ENCODE measurements at regions not wholly inside any gene's neighbourhood (a gene's known extent, or its start where the extent isn't known, plus 50 kb on each side); places are given as distances from the start of the nearest gene placed in this dataset.

DNA sequence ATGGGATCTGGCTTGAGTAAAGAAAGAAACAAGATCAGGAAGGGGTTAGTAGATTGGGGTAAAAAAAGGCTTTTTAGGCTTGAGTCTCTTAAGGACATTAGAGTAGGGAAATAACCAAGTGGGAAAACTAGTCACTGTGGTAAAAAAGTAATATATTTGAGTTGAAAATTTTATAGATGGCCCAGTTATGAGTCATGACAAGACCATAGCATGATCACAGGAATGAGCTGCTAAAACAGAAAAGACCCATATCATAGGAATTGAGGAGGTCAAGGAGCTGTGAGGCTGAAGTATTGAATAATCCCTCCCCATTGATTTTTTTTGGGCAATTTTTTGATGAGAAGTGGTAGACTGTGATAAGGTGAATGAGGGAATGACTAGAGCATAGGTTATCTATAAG lies 69.2 kb upstream of the TBC1D5 start:
- Histone ChIP-seq H3K4me1 (ENCODE audit: control insufficient read depth in 2 of 3, insufficient read depth in 2 of 3, low read depth in 1 of 3, low read length in 3 of 3) (no peaks in the 10 kb centered on the region), H3K27ac (ENCODE audit: low read depth in 2 of 2, low read length in 2 of 2) (no peak overlapping the region), H3K27me3 (ENCODE audit: control insufficient read depth, insufficient read depth, low read length) (no peaks in the 10 kb centered on the region), H3K36me3 (ENCODE audit: control insufficient read depth in 2 of 3, insufficient read depth in 3 of 3, low read length in 3 of 3) (no peaks in the 10 kb centered on the region), H3K4me3 (ENCODE audit: low read length in 3 of 3) (no peak overlapping the region), H3K9ac (ENCODE audit: low read length in 3 of 3) (no peak overlapping the region), H3K9me3 (ENCODE audit: control insufficient read depth in 2 of 3, insufficient read depth in 1 of 3, low read length in 3 of 3) (no peaks in the 10 kb centered on the region)
- TF ChIP-seq, protein P1, sequence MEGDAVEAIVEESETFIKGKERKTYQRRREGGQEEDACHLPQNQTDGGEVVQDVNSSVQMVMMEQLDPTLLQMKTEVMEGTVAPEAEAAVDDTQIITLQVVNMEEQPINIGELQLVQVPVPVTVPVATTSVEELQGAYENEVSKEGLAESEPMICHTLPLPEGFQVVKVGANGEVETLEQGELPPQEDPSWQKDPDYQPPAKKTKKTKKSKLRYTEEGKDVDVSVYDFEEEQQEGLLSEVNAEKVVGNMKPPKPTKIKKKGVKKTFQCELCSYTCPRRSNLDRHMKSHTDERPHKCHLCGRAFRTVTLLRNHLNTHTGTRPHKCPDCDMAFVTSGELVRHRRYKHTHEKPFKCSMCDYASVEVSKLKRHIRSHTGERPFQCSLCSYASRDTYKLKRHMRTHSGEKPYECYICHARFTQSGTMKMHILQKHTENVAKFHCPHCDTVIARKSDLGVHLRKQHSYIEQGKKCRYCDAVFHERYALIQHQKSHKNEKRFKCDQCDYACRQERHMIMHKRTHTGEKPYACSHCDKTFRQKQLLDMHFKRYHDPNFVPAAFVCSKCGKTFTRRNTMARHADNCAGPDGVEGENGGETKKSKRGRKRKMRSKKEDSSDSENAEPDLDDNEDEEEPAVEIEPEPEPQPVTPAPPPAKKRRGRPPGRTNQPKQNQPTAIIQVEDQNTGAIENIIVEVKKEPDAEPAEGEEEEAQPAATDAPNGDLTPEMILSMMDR (IDR thresholded peaks at IDR 0.05; ENCODE audit: borderline replicate concordance, extremely low read depth, insufficient read depth), result no peak
- FAIRE-seq (no peak), DNase-seq (no peak)
- intact Hi-C loops (cut with DNase I), result no loop called here

- H3K9me3 ChIP-seq (ENCODE audit: control insufficient read depth in 2 of 3, insufficient read depth in 1 of 3, low read length in 3 of 3), result no peaks in the 10 kb centered on the region
- no peak overlapping the region for H3K4me3 ChIP-seq (ENCODE audit: low read length in 3 of 3)
- no peak overlapping the region for H3K27ac ChIP-seq (ENCODE audit: low read depth in 2 of 2, low read length in 2 of 2)
- no peaks in the 10 kb centered on the region for H3K4me1 ChIP-seq (ENCODE audit: control insufficient read depth in 2 of 3, insufficient read depth in 2 of 3, low read depth in 1 of 3, low read length in 3 of 3)
- TF ChIP-seq, protein P1 (IDR thresholded peaks at IDR 0.05; ENCODE audit: borderline replicate concordance, extremely low read depth, insufficient read depth), result peak; percentile 22
- no peaks in the 10 kb centered on the region for H3K27me3 ChIP-seq (ENCODE audit: control insufficient read depth, insufficient read depth, low read length)
- DNase-seq, result no peak
- no peak for FAIRE-seq
- no peaks in the 10 kb centered on the region for H3K36me3 ChIP-seq (ENCODE audit: control insufficient read depth in 2 of 3, insufficient read depth in 3 of 3, low read length in 3 of 3)
- H3K9ac ChIP-seq (ENCODE audit: low read length in 3 of 3), result no peak overlapping the region
- intact Hi-C loops (cut with DNase I), result no loop called here
Measured at GRCh38 chr3:17810759-17811158, 68.3 kb upstream of the TBC1D5 start.

DNA sequence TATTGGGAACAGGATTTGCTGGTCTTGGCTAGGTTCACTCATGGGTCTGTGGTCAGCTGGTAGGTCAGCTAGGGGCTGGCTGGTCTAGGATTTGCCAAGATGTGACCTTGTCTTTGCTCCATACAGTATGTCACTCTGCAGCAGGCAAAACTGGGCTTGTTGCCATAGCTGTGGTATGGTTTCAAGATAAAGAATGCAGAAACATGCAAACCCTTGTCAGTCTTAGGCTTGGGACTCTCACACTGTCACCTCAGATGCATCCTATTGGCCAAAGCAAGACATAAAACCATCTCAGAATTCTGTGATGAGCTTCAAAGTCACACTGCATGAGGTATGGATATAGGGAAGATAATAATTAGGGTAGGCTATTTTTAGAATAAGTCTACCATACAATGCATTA lies 66.6 kb upstream of the TBC1D5 start:
- FAIRE-seq, result no peak
- H3K36me3 ChIP-seq (ENCODE audit: control insufficient read depth in 2 of 3, insufficient read depth in 3 of 3, low read length in 3 of 3), result no peaks in the 10 kb centered on the region
- intact Hi-C loops (cut with DNase I), result no loop called here
- TF ChIP-seq, protein P1 (IDR thresholded peaks at IDR 0.05; ENCODE audit: borderline replicate concordance, extremely low read depth, insufficient read depth), result no peak
- H3K9me3 ChIP-seq (ENCODE audit: control insufficient read depth in 2 of 3, insufficient read depth in 1 of 3, low read length in 3 of 3), result no peaks in the 10 kb centered on the region
- no peak overlapping the region for H3K9ac ChIP-seq (ENCODE audit: low read length in 3 of 3)
- no peaks in the 10 kb centered on the region for H3K27me3 ChIP-seq (ENCODE audit: control insufficient read depth, insufficient read depth, low read length)
- no peak overlapping the region for H3K27ac ChIP-seq (ENCODE audit: low read depth in 2 of 2, low read length in 2 of 2)
- no peaks in the 10 kb centered on the region for H3K4me1 ChIP-seq (ENCODE audit: control insufficient read depth in 2 of 3, insufficient read depth in 2 of 3, low read depth in 1 of 3, low read length in 3 of 3)
- no peak for DNase-seq
- no peak overlapping the region for H3K4me3 ChIP-seq (ENCODE audit: low read length in 3 of 3)

DNA sequence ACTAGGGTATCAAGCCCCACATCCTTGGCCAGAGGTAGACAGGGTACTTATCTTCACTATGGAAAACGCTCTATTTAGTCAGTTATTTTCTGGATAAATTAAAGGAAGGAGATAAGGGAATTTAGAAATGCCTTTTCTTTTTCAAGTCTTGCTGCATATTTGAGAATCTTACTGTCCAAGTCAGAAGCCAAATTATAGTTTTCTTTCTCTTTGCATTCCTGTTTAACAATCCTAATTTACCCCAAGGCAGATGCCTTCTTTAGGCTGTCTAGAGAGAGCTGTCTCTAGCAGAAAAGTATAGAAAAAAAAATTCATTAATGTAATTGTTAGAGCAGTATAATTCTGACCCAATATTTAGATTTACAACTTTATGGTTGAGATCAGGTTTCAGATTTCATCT lies 64.4 kb upstream of the TBC1D5 start:
- Histone ChIP-seq H3K27me3 (ENCODE audit: control insufficient read depth, insufficient read depth, low read length) (no peaks in the 10 kb centered on the region), H3K4me3 (ENCODE audit: low read length in 3 of 3) (no peak overlapping the region), H3K36me3 (ENCODE audit: control insufficient read depth in 2 of 3, insufficient read depth in 3 of 3, low read length in 3 of 3) (no peaks in the 10 kb centered on the region), H3K4me1 (ENCODE audit: control insufficient read depth in 2 of 3, insufficient read depth in 2 of 3, low read depth in 1 of 3, low read length in 3 of 3) (no peaks in the 10 kb centered on the region), H3K27ac (ENCODE audit: low read depth in 2 of 2, low read length in 2 of 2) (no peak overlapping the region), H3K9ac (ENCODE audit: low read length in 3 of 3) (no peak overlapping the region), H3K9me3 (ENCODE audit: control insufficient read depth in 2 of 3, insufficient read depth in 1 of 3, low read length in 3 of 3) (no peaks in the 10 kb centered on the region)
- TF ChIP-seq, protein P1 (IDR thresholded peaks at IDR 0.05; ENCODE audit: borderline replicate concordance, extremely low read depth, insufficient read depth), result no peak
- FAIRE-seq, result no peak
- intact Hi-C loops (cut with DNase I), result no loop called here
- DNase-seq, result no peak

Measured in kidney (tissue), 13 donors.